Vagina (tissue), 2 donors: ENCODE measurements at regions not wholly inside any gene's neighbourhood (a gene's known extent, or its start where the extent isn't known, plus 50 kb on each side); places are given as distances from the start of the nearest gene placed in this dataset.

Source experiments
- CTCF ChIP-seq, 3 experiments: fragments of 450-650 bp in 2 of 3; fragments of 200-600 bp in 1 of 3; sonication (generic) in 1 of 3; IDR thresholded peaks; one replicate each; pipeline ENCODE4 v1.5.1; 2017 to 2019; ENCODE audit warnings: antibody characterized with exemption in 3 of 3, mild to moderate bottlenecking in 2 of 3, moderate library complexity in 2 of 3
- POLR2A ChIP-seq, 2 donors: fragments of 450-650 bp; IDR thresholded peaks; one replicate each; pipeline ENCODE4 v1.6.1; 2017; ENCODE audit warnings: antibody characterized with exemption in 2 of 2, mild to moderate bottlenecking in 2 of 2, moderate library complexity in 2 of 2

GRCh38 chr12:127284021-127284420 lies 982.9 kb upstream of the TMEM132C start:
- no peak for TF ChIP-seq CTCF (IDR thresholded peaks at IDR 0.05)
- no peak for TF ChIP-seq POLR2A (IDR thresholded peaks at IDR 0.05)
